HepG2 (cell line): ENCODE measurements at regions not wholly inside any gene's neighbourhood (a gene's known extent, or its start where the extent isn't known, plus 50 kb on each side); places are given as distances from the start of the nearest gene placed in this dataset.

ENCODE experiments used
- ATAC-seq: fragments of 200-7000 bp; cut with Tn5 transposase; 3 replicates; pipeline ENCODE4 v1.9.1; 2020; ENCODE audit warnings: mild to moderate bottlenecking, moderate library complexity
- BruUV-seq: library from RNA; stranded (reverse); fragments of 400-500 nt; replicated peaks from 2 replicates; lab custom pipeline; 2021; lab: Mats Ljungman, UMichigan
- CTCF ChIA-PET: fragments of 300-600 bp; formaldehyde crosslinking; extraction: SDS; loops from one replicate; lab custom pipeline; 2021; ENCODE audit warnings: low total read pairs, inconsistent platforms, low intra/inter-chr PET ratio; lab: Yijun Ruan, JAX
- POLR2A ChIA-PET: fragments of 350-600 bp; sonication (Branson Sonifier 250); formaldehyde crosslinking; loops from one replicate; lab custom pipeline; 2020; ENCODE audit warnings: antibody characterized with exemption, inconsistent platforms; lab: Yijun Ruan, JAX
- DNase-seq: peaks from one replicate; pipeline ENCODE4 v3.0.0-alpha.2; 2015; ENCODE audit warnings: low spot score
- FAIRE-seq: peaks from 3 replicates; lab custom pipeline; 2011; peaks lifted over from hg19 to GRCh38; lab: Jason Lieb, UNC
- H2AFZ ChIP-seq: one replicate; pipeline ENCODE4 v1.6.1; 2011; ENCODE audit warnings: low read length, inconsistent platforms
- H3K27ac ChIP-seq: fragments of 300-600 bp; 3 replicates; pipeline ENCODE4 v1.8.0; 2011; ENCODE audit warnings: mixed run types, mild to moderate bottlenecking, mixed read lengths, low read length, inconsistent platforms; ENCODE audit not compliant: insufficient read depth; ENCODE audit errors: extremely low read length
- H3K27me3 ChIP-seq, 2 experiments: fragments of 200-600 bp in 1 of 2; 2 replicates in 1 of 2; 3 replicates in 1 of 2; pipeline versions ENCODE4 v1.6.0 to v1.8.0; 2011; ENCODE audit warnings: low read length in 2 of 2, mild to moderate bottlenecking in 2 of 2, moderate library complexity in 2 of 2, inconsistent platforms in 1 of 2; ENCODE audit not compliant: insufficient read depth in 2 of 2, control insufficient read depth in 1 of 2
- H3K36me3 ChIP-seq, 2 experiments: fragments of 200-600 bp in 1 of 2; replicated peaks in 1 of 2; 2 replicates in 1 of 2; 3 replicates in 1 of 2; pipeline versions ENCODE4 v1.5.1 to v1.8.0; 2011; ENCODE audit warnings: low read length in 2 of 2, inconsistent platforms in 1 of 2; ENCODE audit not compliant: insufficient read depth in 2 of 2, control insufficient read depth in 1 of 2
- H3K4me1 ChIP-seq: 2 replicates; pipeline ENCODE4 v1.5.1; 2012; ENCODE audit warnings: low read length, inconsistent platforms; ENCODE audit not compliant: insufficient read depth
- H3K4me2 ChIP-seq: 2 replicates; pipeline ENCODE4 v1.6.0; 2011; ENCODE audit warnings: low read depth, low read length, inconsistent platforms
- H3K4me3 ChIP-seq, 3 experiments: fragments of 200-600 bp in 1 of 3; sonication (generic), shearing (Covaris generic) in 1 of 3; replicated peaks in 1 of 3; 2 replicates each; pipeline ENCODE4 v1.5.1; 2011 to 2016; ENCODE audit warnings: low read length in 3 of 3, inconsistent platforms in 2 of 3, low read depth in 2 of 3, mild to moderate bottlenecking in 2 of 3, control low read depth in 1 of 3, mixed read lengths in 1 of 3; ENCODE audit not compliant: insufficient read depth in 1 of 3
- H3K79me2 ChIP-seq: one replicate; pipeline ENCODE4 v1.6.1; 2011; ENCODE audit warnings: low read length, inconsistent platforms; ENCODE audit not compliant: insufficient read depth
- H3K9ac ChIP-seq: 2 replicates; pipeline ENCODE4 v1.6.0; 2011; ENCODE audit warnings: mild to moderate bottlenecking, low read depth, low read length, inconsistent platforms; ENCODE audit not compliant: insufficient read depth
- H3K9me3 ChIP-seq: 2 replicates; pipeline ENCODE4 v1.5.1; 2012; ENCODE audit warnings: mild to moderate bottlenecking, low read length
- H4K20me1 ChIP-seq: 2 replicates; pipeline ENCODE4 v1.6.0; 2011; ENCODE audit warnings: inconsistent platforms, mild to moderate bottlenecking, low read length, moderate library complexity; ENCODE audit not compliant: insufficient read depth
- ATM ChIP-seq: fragments of 450-650 bp; IDR thresholded peaks from 2 replicates; pipeline ENCODE4 v1.7.1; 2017; ENCODE audit warnings: mild to moderate bottlenecking, borderline replicate concordance
- FOXA3 ChIP-seq: IDR thresholded peaks from 2 replicates; pipeline ENCODE4 v1.6.1; 2016; ENCODE audit warnings: missing genetic modification reagents, missing compliant biosample characterization
- GFI1 ChIP-seq: sonication (generic); formaldehyde crosslinking; IDR thresholded peaks from 2 replicates; pipeline ENCODE4 v1.5.0; 2020; ENCODE audit warnings: missing genetic modification reagents, mild to moderate bottlenecking, borderline replicate concordance
- GZF1 ChIP-seq: sonication (generic); formaldehyde crosslinking; IDR thresholded peaks from 2 replicates; pipeline ENCODE4 v1.5.1; 2020; ENCODE audit warnings: mild to moderate bottlenecking, missing genetic modification reagents
- HMG20B ChIP-seq: conservative IDR thresholded peaks from 2 replicates; pipeline ENCODE4 v1.6.1; 2016; ENCODE audit warnings: missing genetic modification reagents, missing compliant biosample characterization
- HOMEZ ChIP-seq: IDR thresholded peaks from 2 replicates; pipeline ENCODE4 v1.6.1; 2016; ENCODE audit warnings: low read depth
- IKZF5 ChIP-seq: IDR thresholded peaks from 2 replicates; pipeline ENCODE4 v1.6.1; 2018; ENCODE audit warnings: missing genetic modification reagents, mild to moderate bottlenecking, missing compliant biosample characterization
- JUND ChIP-seq: sonication (generic); formaldehyde crosslinking; IDR thresholded peaks from 2 replicates; pipeline ENCODE4 v1.8.0; 2022; ENCODE audit warnings: mild to moderate bottlenecking, missing genetic modification reagents
- KLF16 ChIP-seq, 2 experiments: sonication (generic) in 1 of 2; formaldehyde crosslinking in 1 of 2; IDR thresholded peaks; 2 replicates each; pipeline versions ENCODE4 v1.6.1 to v1.8.0; 2016 to 2023; ENCODE audit warnings: missing genetic modification reagents in 2 of 2, missing compliant biosample characterization in 1 of 2
- LCORL ChIP-seq, 2 experiments: fragments of 450-650 bp in 1 of 2; sonication (generic) in 1 of 2; formaldehyde crosslinking in 1 of 2; IDR thresholded peaks; 2 replicates each; pipeline versions ENCODE4 v1.5.0 to v1.6.1; 2017 to 2020; ENCODE audit warnings: antibody characterized with exemption in 1 of 2, missing genetic modification reagents in 1 of 2
- MIER2 ChIP-seq: IDR thresholded peaks from 2 replicates; pipeline ENCODE4 v1.6.1; 2016; ENCODE audit warnings: missing biosample characterization, missing genetic modification reagents
- MIER3 ChIP-seq: IDR thresholded peaks from 2 replicates; pipeline ENCODE4 v1.6.1; 2016; ENCODE audit warnings: missing compliant biosample characterization, borderline replicate concordance
- NFKBIZ ChIP-seq: IDR thresholded peaks from 2 replicates; pipeline ENCODE4 v1.6.1; 2018; ENCODE audit warnings: missing genetic modification reagents, missing compliant biosample characterization
- NFYB ChIP-seq: sonication (generic); formaldehyde crosslinking; IDR thresholded peaks from 2 replicates; pipeline ENCODE4 v1.4.0; 2020; ENCODE audit warnings: missing genetic modification reagents
- SAFB2 ChIP-seq: sonication (generic); formaldehyde crosslinking; IDR thresholded peaks from 2 replicates; pipeline ENCODE4 v1.5.1; 2020; ENCODE audit warnings: missing genetic modification reagents, low read depth, mild to moderate bottlenecking, borderline replicate concordance
- SOX6 ChIP-seq, 2 experiments: fragments of 450-650 bp in 1 of 2; sonication (generic) in 1 of 2; formaldehyde crosslinking in 1 of 2; IDR thresholded peaks; 2 replicates each; pipeline versions ENCODE4 v1.4.0 to v1.6.1; 2017 to 2020; ENCODE audit warnings: antibody characterized with exemption in 1 of 2, mild to moderate bottlenecking in 1 of 2, missing genetic modification reagents in 1 of 2
- TBX2 ChIP-seq: sonication (generic); formaldehyde crosslinking; IDR thresholded peaks from 2 replicates; pipeline ENCODE4 v1.5.0; 2020; ENCODE audit warnings: missing genetic modification reagents, mild to moderate bottlenecking, borderline replicate concordance
- TOPORS ChIP-seq: sonication (generic); formaldehyde crosslinking; IDR thresholded peaks from 2 replicates; pipeline ENCODE4 v1.8.0; 2023; ENCODE audit warnings: mild to moderate bottlenecking, missing genetic modification reagents
- ZNF20 ChIP-seq: sonication (generic); formaldehyde crosslinking; IDR thresholded peaks from 2 replicates; pipeline ENCODE4 v1.4.0; 2020; ENCODE audit warnings: mild to moderate bottlenecking, moderate library complexity, missing genetic modification reagents
- ZNF414 ChIP-seq: sonication (generic); formaldehyde crosslinking; IDR thresholded peaks from 2 replicates; pipeline ENCODE4 v1.5.0; 2020; ENCODE audit warnings: missing genetic modification reagents
- ZNF644 ChIP-seq: IDR thresholded peaks from 2 replicates; pipeline ENCODE4 v1.6.1; 2016; ENCODE audit warnings: low read depth
- ZNF746 ChIP-seq: sonication (generic); formaldehyde crosslinking; IDR thresholded peaks from 2 replicates; pipeline ENCODE4 v1.8.0; 2022; ENCODE audit warnings: mild to moderate bottlenecking, missing genetic modification reagents
- WGBS: methylation state at CpG from one replicate; pipeline ENCODE4 v1.1.6; 2017; ENCODE audit warnings: low lambda C conversion rate; 5-methylcytosine and 5-hydroxymethylcytosine counted together
- in situ Hi-C: cut with HindIII; loops from 2 replicates; pipeline ENCODE4 v1.10.0; 2017; ENCODE audit warnings: low pct_unique_long_range_greater_than_20kb; ENCODE audit not compliant: extremely low pct_ligation_motif_present
- intact Hi-C: fragments of 100-400 bp; cut with micrococcal nuclease; formaldehyde crosslinking; loops from one replicate; pipeline ENCODE4 v1.10.0; 2022; ENCODE audit not compliant: unreplicated experiment

DNA sequence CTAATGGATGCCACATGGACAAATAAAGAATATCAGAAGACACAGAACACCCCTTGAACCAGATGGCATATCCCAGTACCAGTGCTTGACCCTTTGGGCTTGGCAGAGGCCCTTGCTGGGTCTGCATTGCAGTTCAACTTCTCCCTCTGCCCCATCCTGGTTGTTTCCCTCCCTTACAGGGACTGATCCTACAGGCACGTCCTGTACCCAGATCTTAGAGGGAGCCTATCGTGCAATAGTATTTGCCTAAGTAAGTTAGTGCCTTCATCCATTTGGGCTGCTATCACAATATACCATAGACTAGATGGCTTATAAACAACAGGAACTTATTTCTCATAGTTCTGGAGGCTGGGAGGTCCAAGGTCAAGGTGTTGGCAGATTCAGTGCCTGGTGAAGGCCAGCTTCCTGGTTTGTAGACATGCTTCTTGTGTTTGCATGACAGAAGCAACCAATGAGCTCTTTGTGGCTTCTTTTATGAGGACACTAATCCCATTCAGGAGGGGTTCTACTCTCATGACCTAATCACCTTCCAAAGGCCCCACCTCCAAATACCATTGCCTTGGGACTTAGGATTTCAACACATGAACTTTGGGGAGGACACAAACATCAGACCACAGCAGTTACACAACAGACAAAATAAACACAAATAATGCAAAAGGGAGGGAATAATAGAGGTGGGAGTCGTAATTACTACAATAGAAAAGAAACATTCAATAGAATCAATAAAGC is 146.5 kb upstream of the MSX1 start:
- CTCF ChIA-PET: no interaction called here
- intact Hi-C loops: no loop called here
- FAIRE-seq: peak; percentile 96
- TF ChIP-seq JUND (CRISPR knock-in tag) (no peak), MIER3 (CRISPR knock-in tag) (0 out of 2 replicates have a peak, but pooled peaks have one; percentile 52), ZNF20 (CRISPR knock-in tag) (no peak), ZNF746 (CRISPR knock-in tag) (peak; percentile 79; the same call in 1 of the 2 replicates), LCORL (IDR thresholded peaks at IDR 0.05) (peak; percentile 73), LCORL (CRISPR knock-in tag; IDR thresholded peaks at IDR 0.05) (peak; percentile 69), SOX6 (IDR thresholded peaks at IDR 0.05) (no peak), SOX6 (CRISPR knock-in tag; IDR thresholded peaks at IDR 0.05) (peak; percentile 94), KLF16 (CRISPR knock-in tag; IDR thresholded peaks at IDR 0.05) (peak in 1 of 2 experiments; percentile 43; a peak in 1 of 4 replicates), IKZF5 (CRISPR knock-in tag) (0 out of 2 replicates have a peak, but pooled peaks have one; percentile 56), SAFB2 (no peak), TOPORS (CRISPR knock-in tag) (no peak), MIER2 (CRISPR knock-in tag) (0 out of 2 replicates have a peak, but pooled peaks have one; percentile 21), FOXA3 (CRISPR knock-in tag) (peak; percentile 75), HOMEZ (CRISPR knock-in tag) (peak; percentile 73; the same call in 1 of the 2 replicates), TBX2 (CRISPR knock-in tag) (peak; percentile 61), ZNF644 (CRISPR knock-in tag) (peak; percentile 37; the same call in 1 of the 2 replicates), NFYB (CRISPR knock-in tag) (peak; percentile 80), NFKBIZ (CRISPR knock-in tag) (peak; percentile 46; the same call in 1 of the 2 replicates), ATM (peak; percentile 77; the same call in 1 of the 2 replicates), ZNF414 (CRISPR knock-in tag) (no peak), GFI1 (0 out of 2 replicates have a peak, but pooled peaks have one; percentile 25), HMG20B (CRISPR knock-in tag) (peak; percentile 36; the same call in 1 of the 2 replicates), GZF1 (peak; percentile 58; the same call in 1 of the 2 replicates)

More for the DNA sequence above, 146.5 kb upstream of the MSX1 start:
- in situ Hi-C loops: no loop called here
- Histone ChIP-seq H2AFZ (no peak overlapping the region), H3K4me2 (peak overlapping the region; percentile 16), H3K27ac (peak overlapping the region; percentile 57), H3K79me2 (no peaks in the 10 kb centered on the region), H3K9me3 (no peaks in the 10 kb centered on the region), H3K27me3 (no peaks in the 10 kb centered on the region), H3K36me3 (0 out of 5 replicates have a peak, but pooled peaks cover 0 to 1% of the 10 kb centered on the region in 2 experiments), H3K4me3 (no peak overlapping the region), H3K9ac (no peak overlapping the region), H3K4me1 (peaks cover 38% of the 10 kb centered on the region), H4K20me1 (no peaks in the 10 kb centered on the region)
- ATAC-seq (peak; percentile 93), DNase-seq (peak; percentile 91)
- BruUV-seq: no TSS peak
- POLR2A ChIA-PET: interaction anchor here (1.0 to 2.0 kb wide), 5 partner anchors 19 to 171 kb away, joined by 3 to 10 read pairs (median 4); partner anchors contain the start of gene STX18
- WGBS: 51% methylated on average over 3 of the region's 3 CpGs
